WTC11 (cell line): ENCODE measurements at regions not wholly inside any gene's neighbourhood (a gene's known extent, or its start where the extent isn't known, plus 50 kb on each side); places are given as distances from the start of the nearest gene placed in this dataset.

Experiments
- ATAC-seq: fragments of 200-7000 bp; cut with Tn5 transposase; 2 replicates; pipeline ENCODE4 v1.10.0; 2021; ENCODE audit warnings: mild to moderate bottlenecking, moderate library complexity
- CTCF ChIA-PET: fragments of 300-600 bp; sonication (Branson Sonifier 250); formaldehyde crosslinking; loops from one replicate; lab custom pipeline; 2021; ENCODE audit warnings: antibody characterized with exemption; lab: Charles Lee
- POLR2A ChIA-PET: fragments of 350-600 bp; sonication (Branson Sonifier 250); formaldehyde crosslinking; loops from one replicate; lab custom pipeline; 2021; ENCODE audit warnings: antibody characterized with exemption; lab: Charles Lee
- DNase-seq: peaks from one replicate; pipeline ENCODE4 v3.0.0; 2021; ENCODE audit warnings: low spot score
- H3K27ac Mint-ChIP-seq: 2 replicates; pipeline ENCODE4 v1.8.0; 2021; ENCODE audit warnings: mixed read lengths
- H3K27me3 Mint-ChIP-seq: 2 replicates; pipeline ENCODE4 v1.8.0; 2021; ENCODE audit warnings: low read depth, mild to moderate bottlenecking, moderate library complexity, mixed read lengths
- H3K36me3 Mint-ChIP-seq: 2 replicates; pipeline ENCODE4 v1.8.0; 2021; ENCODE audit warnings: mixed read lengths
- H3K4me1 Mint-ChIP-seq: 2 replicates; pipeline ENCODE4 v1.8.0; 2022; ENCODE audit warnings: mixed read lengths
- H3K4me3 Mint-ChIP-seq: 2 replicates; pipeline ENCODE4 v1.8.0; 2021; ENCODE audit warnings: mild to moderate bottlenecking, moderate library complexity, mixed read lengths
- H3K9me3 Mint-ChIP-seq: 2 replicates; pipeline ENCODE4 v1.8.0; 2021; ENCODE audit warnings: mixed read lengths
- AFF4 ChIP-seq: sonication (generic); formaldehyde crosslinking; IDR thresholded peaks from 2 replicates; pipeline ENCODE4 v1.8.1; 2023; ENCODE audit warnings: mild to moderate bottlenecking, missing genetic modification reagents, borderline replicate concordance
- AR ChIP-seq: fragments of 250-450 bp; sonication (Bioruptor Pico); IDR thresholded peaks from 2 replicates; pipeline ENCODE4 v1.9.0; 2021; ENCODE audit warnings: mild to moderate bottlenecking
- ELF4 ChIP-seq: sonication (generic); formaldehyde crosslinking; IDR thresholded peaks from 2 replicates; pipeline ENCODE4 v1.8.1; 2022; ENCODE audit warnings: low read depth, mild to moderate bottlenecking, moderate library complexity, missing genetic modification reagents
- EMX1 ChIP-seq: fragments of 250-450 bp; sonication (Bioruptor Pico); IDR thresholded peaks from 2 replicates; pipeline ENCODE4 v1.8.0; 2021; ENCODE audit warnings: mild to moderate bottlenecking
- FOXP1 ChIP-seq: sonication (generic); formaldehyde crosslinking; IDR thresholded peaks from 2 replicates; pipeline ENCODE4 v1.8.0; 2022; ENCODE audit warnings: missing genetic modification reagents, mild to moderate bottlenecking, moderate library complexity, borderline replicate concordance
- GTF2I ChIP-seq: fragments of 250-450 bp; sonication (Bioruptor Pico); conservative IDR thresholded peaks from 2 replicates; pipeline ENCODE4 v1.4.0; 2021; ENCODE audit warnings: mild to moderate bottlenecking
- IRF2 ChIP-seq: sonication (generic); formaldehyde crosslinking; IDR thresholded peaks from 2 replicates; pipeline ENCODE4 v1.8.0; 2022; ENCODE audit warnings: low read depth, missing genetic modification reagents, borderline replicate concordance
- NFYB ChIP-seq: sonication (generic); formaldehyde crosslinking; conservative IDR thresholded peaks from 2 replicates; pipeline ENCODE4 v1.8.0; 2022; ENCODE audit warnings: low read depth, missing genetic modification reagents
- ZMAT4 ChIP-seq: fragments of 250-450 bp; sonication (Bioruptor Pico); IDR thresholded peaks from 2 replicates; pipeline ENCODE4 v1.9.0; 2021; ENCODE audit warnings: mild to moderate bottlenecking
- ZNF232 ChIP-seq: sonication (generic); formaldehyde crosslinking; IDR thresholded peaks from 2 replicates; pipeline ENCODE4 v1.8.0; 2022; ENCODE audit warnings: mild to moderate bottlenecking, missing genetic modification reagents
- ZNF416 ChIP-seq: fragments of 250-450 bp; sonication (Bioruptor Pico); IDR thresholded peaks from 2 replicates; pipeline ENCODE4 v1.9.0; 2021; ENCODE audit warnings: mild to moderate bottlenecking, inconsistent platforms
- ZNF423 ChIP-seq: fragments of 250-450 bp; sonication (Bioruptor Pico); IDR thresholded peaks from 2 replicates; pipeline ENCODE4 v2.1.2; 2022; ENCODE audit warnings: mild to moderate bottlenecking, moderate library complexity
- TF ChIP-seq, protein P1 (sequence below): fragments of 250-450 bp; sonication (Bioruptor Pico); conservative IDR thresholded peaks from 2 replicates; pipeline ENCODE4 v1.9.0; 2021; ENCODE audit warnings: mild to moderate bottlenecking
- TF ChIP-seq, protein P2 (sequence below): fragments of 200-600 bp; IDR thresholded peaks from 2 replicates; pipeline ENCODE4 v1.8.0; 2022; ENCODE audit warnings: antibody characterized with exemption

DNA sequence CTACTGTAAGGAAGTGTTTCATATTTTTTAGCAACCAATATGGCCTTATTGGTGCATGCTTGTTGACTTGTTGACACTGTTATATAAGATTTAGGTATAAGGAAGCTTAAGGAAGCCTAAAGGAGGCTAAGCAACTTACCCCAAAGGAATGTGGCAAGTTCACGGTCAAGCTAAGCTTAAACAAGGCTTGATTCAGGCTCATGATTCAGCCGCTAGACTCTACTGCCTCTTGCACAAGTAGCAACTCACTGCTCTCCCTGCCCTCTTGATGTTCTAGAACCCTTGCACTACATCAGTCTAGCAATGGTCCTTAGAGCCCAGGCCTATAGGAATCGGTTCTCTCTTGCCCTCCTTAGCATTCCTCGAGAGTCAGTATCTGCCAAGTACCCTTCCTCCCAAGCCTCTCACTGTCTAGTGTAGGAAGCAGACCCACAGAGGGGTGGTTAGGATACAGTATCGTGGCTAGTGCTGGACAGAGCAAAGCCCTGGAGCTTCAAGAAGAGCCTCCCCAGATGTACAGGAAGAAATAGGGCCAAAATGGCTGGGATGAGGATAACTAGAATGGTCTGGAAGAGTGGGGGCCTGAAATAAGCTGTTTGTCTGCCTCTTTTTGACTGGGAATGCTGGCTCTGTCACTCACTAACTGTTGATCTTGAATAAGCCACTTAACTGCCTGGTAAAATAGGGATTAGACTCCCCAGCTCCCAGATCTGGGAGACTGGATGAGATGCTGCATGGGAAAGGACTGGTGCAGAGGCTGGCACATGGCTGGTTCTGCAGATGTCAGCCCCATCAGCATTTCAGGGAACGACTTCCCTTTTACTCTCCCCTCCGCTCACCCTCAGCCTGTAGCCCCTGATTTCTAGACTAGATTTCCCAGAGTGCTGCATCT, 122.2 kb downstream of the NAV1 start:
- DNase-seq (no peak), ATAC-seq (no peak)
- Mint-ChIP-seq H3K4me1 (peaks cover 30% of the 10 kb centered on the region), H3K36me3 (no peaks in the 10 kb centered on the region), H3K4me3 (no peak overlapping the region), H3K27ac (no peak overlapping the region), H3K27me3 (no peaks in the 10 kb centered on the region; the same call in 1 of the 2 replicates), H3K9me3 (no peaks in the 10 kb centered on the region)
- CTCF ChIA-PET = no interaction called here
- TF ChIP-seq, protein P1, sequence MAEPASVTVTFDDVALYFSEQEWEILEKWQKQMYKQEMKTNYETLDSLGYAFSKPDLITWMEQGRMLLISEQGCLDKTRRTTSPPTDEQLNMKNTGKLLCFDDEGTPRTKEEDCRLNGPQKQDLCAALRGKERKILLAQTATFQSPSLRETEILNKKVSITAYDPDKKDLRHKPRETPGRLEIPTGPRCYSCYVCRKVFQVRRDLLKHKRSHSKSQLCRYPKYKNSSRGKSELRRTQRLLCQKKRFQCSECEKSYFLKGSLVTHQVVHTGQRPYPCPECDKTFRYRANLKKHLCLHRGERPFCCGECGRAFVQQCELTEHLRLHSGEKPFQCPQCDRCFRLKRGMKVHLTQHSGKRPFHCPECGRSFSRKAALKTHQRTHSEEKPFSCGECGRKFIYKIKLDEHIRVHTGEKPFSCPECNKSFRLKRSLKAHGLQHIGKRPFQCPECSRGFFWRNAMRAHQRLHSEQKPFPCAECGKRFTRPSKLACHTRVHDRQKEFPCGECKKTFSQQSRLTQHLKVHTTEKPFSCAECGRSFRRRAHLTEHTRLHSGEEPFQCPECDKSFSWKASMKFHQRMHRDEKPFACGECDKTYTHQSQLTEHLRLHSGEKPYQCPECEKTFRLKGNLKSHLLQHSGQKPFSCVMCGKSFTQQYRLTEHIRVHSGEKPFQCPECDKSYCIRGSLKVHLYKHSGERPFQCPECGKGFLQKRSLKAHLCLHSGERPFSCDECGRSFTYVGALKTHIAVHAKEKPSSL (CRISPR knock-in tag) = no peak
- TF ChIP-seq, protein P2, sequence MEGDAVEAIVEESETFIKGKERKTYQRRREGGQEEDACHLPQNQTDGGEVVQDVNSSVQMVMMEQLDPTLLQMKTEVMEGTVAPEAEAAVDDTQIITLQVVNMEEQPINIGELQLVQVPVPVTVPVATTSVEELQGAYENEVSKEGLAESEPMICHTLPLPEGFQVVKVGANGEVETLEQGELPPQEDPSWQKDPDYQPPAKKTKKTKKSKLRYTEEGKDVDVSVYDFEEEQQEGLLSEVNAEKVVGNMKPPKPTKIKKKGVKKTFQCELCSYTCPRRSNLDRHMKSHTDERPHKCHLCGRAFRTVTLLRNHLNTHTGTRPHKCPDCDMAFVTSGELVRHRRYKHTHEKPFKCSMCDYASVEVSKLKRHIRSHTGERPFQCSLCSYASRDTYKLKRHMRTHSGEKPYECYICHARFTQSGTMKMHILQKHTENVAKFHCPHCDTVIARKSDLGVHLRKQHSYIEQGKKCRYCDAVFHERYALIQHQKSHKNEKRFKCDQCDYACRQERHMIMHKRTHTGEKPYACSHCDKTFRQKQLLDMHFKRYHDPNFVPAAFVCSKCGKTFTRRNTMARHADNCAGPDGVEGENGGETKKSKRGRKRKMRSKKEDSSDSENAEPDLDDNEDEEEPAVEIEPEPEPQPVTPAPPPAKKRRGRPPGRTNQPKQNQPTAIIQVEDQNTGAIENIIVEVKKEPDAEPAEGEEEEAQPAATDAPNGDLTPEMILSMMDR = no peak
- TF ChIP-seq AFF4 (CRISPR knock-in tag) = no peak
- TF ChIP-seq AR = no peak
- POLR2A ChIA-PET = interaction anchor here (0.6 kb wide), 1 partner anchor 299 kb away, joined by 3 read pairs; no protein-coding TSS in a partner anchor

DNA sequence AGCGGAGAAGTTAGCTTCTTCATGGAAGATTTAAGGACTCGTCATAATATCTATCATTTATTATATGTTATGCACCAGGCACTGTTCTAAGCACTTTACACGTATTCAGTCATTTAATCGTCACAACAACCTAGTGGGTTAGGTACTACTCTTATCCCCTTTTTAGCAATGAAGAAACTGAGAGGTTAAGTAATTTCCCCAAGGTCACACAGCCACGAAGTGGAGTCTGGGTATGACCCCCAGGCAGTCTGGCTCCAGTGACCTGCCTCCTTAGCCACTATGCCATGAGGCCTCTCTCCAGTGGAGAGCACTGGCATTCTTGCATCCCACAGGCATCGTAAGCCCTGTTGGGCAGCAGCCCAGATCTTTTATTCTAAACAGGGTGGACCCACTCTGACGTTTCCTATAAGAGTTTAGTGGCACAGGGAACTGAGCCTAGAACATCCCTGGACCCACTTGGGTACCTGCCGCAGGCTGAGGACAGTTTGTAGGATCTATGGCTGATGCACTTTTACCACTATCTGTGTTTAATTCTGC, 123.0 kb downstream of the NAV1 start:
- no peaks in the 10 kb centered on the region for H3K27me3 Mint-ChIP-seq
- DNase-seq (no peak), ATAC-seq (no peak)
- H3K4me3 Mint-ChIP-seq = no peak overlapping the region
- no peaks in the 10 kb centered on the region for H3K9me3 Mint-ChIP-seq
- H3K36me3 Mint-ChIP-seq = no peaks in the 10 kb centered on the region
- H3K4me1 Mint-ChIP-seq = peaks cover 28% of the 10 kb centered on the region
- CTCF ChIA-PET = no interaction called here
- H3K27ac Mint-ChIP-seq = no peak overlapping the region
- POLR2A ChIA-PET = interaction anchor here (0.6 kb wide), 1 partner anchor 298 kb away, joined by 3 read pairs; no protein-coding TSS in a partner anchor
- TF ChIP-seq, protein P1 (CRISPR knock-in tag) = no peak
- TF ChIP-seq EMX1 (CRISPR knock-in tag) = no peak
- TF ChIP-seq ZNF423 (CRISPR knock-in tag) = no peak
- no peak for TF ChIP-seq AR
- no peak for TF ChIP-seq GTF2I (CRISPR knock-in tag)
- TF ChIP-seq ZNF232 (CRISPR knock-in tag) = no peak
- no peak for TF ChIP-seq ZNF416 (CRISPR knock-in tag)
- no peak for TF ChIP-seq ZMAT4 (CRISPR knock-in tag)
- no peak for TF ChIP-seq IRF2 (CRISPR knock-in tag)
- TF ChIP-seq NFYB (CRISPR knock-in tag) = no peak
- TF ChIP-seq FOXP1 = no peak
- TF ChIP-seq ELF4 (CRISPR knock-in tag) = no peak
